ENCODE measurements at regions not wholly inside any gene's neighbourhood (a gene's known extent, or its start where the extent isn't known, plus 50 kb on each side); places are given as distances from the start of the nearest gene placed in this dataset.

GRCh38 chr11:33646629-33647028 lies 54.0 kb downstream of the C11orf91 start:
- DNase-seq, result no peak

- no peak for DNase-seq
Measured at GRCh38 chr11:33646168-33646567, 54.5 kb downstream of the C11orf91 start.

GRCh38 chr11:33645686-33646085 lies 54.9 kb downstream of the C11orf91 start:
- no peak for DNase-seq

- DNase-seq, result no peak
Measured at GRCh38 chr11:33643167-33643824, 57.3 kb downstream of the C11orf91 start.

- DNase-seq, result no peak
Measured at GRCh38 chr11:33642461-33643166, 58.0 kb downstream of the C11orf91 start.

GRCh38 chr11:33640730-33641371 lies 59.8 kb downstream of the C11orf91 start:
- DNase-seq, result no peak

GRCh38 chr11:33638608-33639007 lies 62.0 kb downstream of the C11orf91 start:
- DNase-seq, result no peak

GRCh38 chr11:33636104-33636503 lies 64.5 kb downstream of the C11orf91 start:
- DNase-seq, result no peak

- no peak for DNase-seq
Measured at GRCh38 chr11:33635161-33635560, 65.5 kb downstream of the C11orf91 start.

- DNase-seq, result no peak
Measured at GRCh38 chr11:33634291-33634834, 66.3 kb downstream of the C11orf91 start.

GRCh38 chr11:33633251-33634003 lies 67.2 kb downstream of the C11orf91 start:
- DNase-seq, result no peak

- no peak for DNase-seq
Measured at GRCh38 chr11:33631749-33632091, 68.9 kb downstream of the C11orf91 start.

GRCh38 chr11:33630936-33631748 lies 69.5 kb downstream of the C11orf91 start:
- DNase-seq, result no peak

GRCh38 chr11:33624083-33624482 lies 76.5 kb downstream of the C11orf91 start:
- no peak for DNase-seq

- no peak for DNase-seq
Measured at GRCh38 chr11:33622806-33623205, 77.8 kb downstream of the C11orf91 start.

GRCh38 chr11:33622186-33622585 lies 78.4 kb downstream of the C11orf91 start:
- DNase-seq, result no peak

- no peak for DNase-seq
Measured at GRCh38 chr11:33620423-33621171, 80.0 kb downstream of the C11orf91 start.

- no peak for DNase-seq
Measured at GRCh38 chr11:33618956-33619355, 81.7 kb downstream of the C11orf91 start.

GRCh38 chr11:33618351-33618710 lies 82.3 kb downstream of the C11orf91 start:
- DNase-seq, result no peak

- DNase-seq, result no peak
Measured at GRCh38 chr11:33617672-33618350, 82.8 kb downstream of the C11orf91 start.

- no peak for DNase-seq
Measured at GRCh38 chr11:33616552-33616951, 84.1 kb downstream of the C11orf91 start.

Data from activated CD8-positive, alpha-beta memory T cell treated with anti-CD3 and anti-CD28 coated beads for 24 hours (primary cell).